ENCODE measurements at regions not wholly inside any gene's neighbourhood (a gene's known extent, or its start where the extent isn't known, plus 50 kb on each side); places are given as distances from the start of the nearest gene placed in this dataset.

- Histone ChIP-seq H3K27ac (ENCODE audit: low read length) (no peak overlapping the region), H3K4me1 (ENCODE audit: control insufficient read depth, insufficient read depth, low read length) (no peaks in the 10 kb centered on the region), H3K27me3 (ENCODE audit: control insufficient read depth, insufficient read depth, low read length) (no peaks in the 10 kb centered on the region), H3K36me3 (ENCODE audit: control insufficient read depth, insufficient read depth, low read length) (no peaks in the 10 kb centered on the region), H3K4me3 (ENCODE audit: low read depth in 2 of 2, low read length in 2 of 2) (no peak overlapping the region), H3K9me3 (ENCODE audit: control insufficient read depth, insufficient read depth, low read depth, low read length) (peaks cover 3% of the 10 kb centered on the region; the same call in 1 of the 2 replicates)
- TF ChIP-seq POLR2AphosphoS5 (IDR thresholded peaks at IDR 0.05; ENCODE audit: low read depth, low read length), result no peak
- no peak for TF ChIP-seq TCF7L2 (IDR thresholded peaks at IDR 0.05; ENCODE audit: low read depth, low read length)
- no peak for TF ChIP-seq REST (IDR thresholded peaks at IDR 0.05; ENCODE audit: insufficient read depth in 1 of 2, low read depth in 2 of 2, low read length in 1 of 2)
- TF ChIP-seq SIN3A (IDR thresholded peaks at IDR 0.05; ENCODE audit: borderline replicate concordance, insufficient read depth, low read depth, low read length), result no peak
- TF ChIP-seq CTCF (IDR thresholded peaks at IDR 0.05), result no peak
- POLR2A ChIA-PET, result no interaction called here
- BruUV-seq (replicated peaks), result no TSS peak
- in situ Hi-C loops (cut with HindIII; ENCODE audit: low pct_unique_long_range_greater_than_20kb, low sequenced_read_pairs), result no loop called here
- peak; percentile 69 for DNase-seq (ENCODE audit: low read depth, low spot score)
- CTCF ChIA-PET, result no interaction called here
- intact Hi-C loops (cut with micrococcal nuclease; ENCODE audit: unreplicated experiment), result no loop called here
- peak; percentile 93 for ATAC-seq
These were observed 55.1 kb upstream of the E2F7 start for GRCh38 chr12:77120156-77121085.

GRCh38 chr12:77118696-77119095 lies 53.3 kb upstream of the E2F7 start:
- no peaks in the 10 kb centered on the region for H3K4me1 ChIP-seq (ENCODE audit: control insufficient read depth, insufficient read depth, low read length)
- intact Hi-C loops (cut with micrococcal nuclease; ENCODE audit: unreplicated experiment), result no loop called here
- POLR2A ChIA-PET, result no interaction called here

More at GRCh38 chr12:77118696-77119095, 53.3 kb upstream of the E2F7 start:
- Histone ChIP-seq H3K27me3 (ENCODE audit: control insufficient read depth, insufficient read depth, low read length) (no peaks in the 10 kb centered on the region), H3K27ac (ENCODE audit: low read length) (no peak overlapping the region), H3K9me3 (ENCODE audit: control insufficient read depth, insufficient read depth, low read depth, low read length) (no peaks in the 10 kb centered on the region; the same call in 1 of the 2 replicates), H3K4me3 (ENCODE audit: low read depth in 2 of 2, low read length in 2 of 2) (no peak overlapping the region), H3K36me3 (ENCODE audit: control insufficient read depth, insufficient read depth, low read length) (no peaks in the 10 kb centered on the region)
- CTCF ChIA-PET, result no interaction called here
- no peak for TF ChIP-seq CTCF (IDR thresholded peaks at IDR 0.05)
- no peak for TF ChIP-seq TCF7L2 (IDR thresholded peaks at IDR 0.05; ENCODE audit: low read depth, low read length)
- no peak for TF ChIP-seq POLR2AphosphoS5 (IDR thresholded peaks at IDR 0.05; ENCODE audit: low read depth, low read length)
- TF ChIP-seq SIN3A (IDR thresholded peaks at IDR 0.05; ENCODE audit: borderline replicate concordance, insufficient read depth, low read depth, low read length), result no peak
- no peak for TF ChIP-seq REST (IDR thresholded peaks at IDR 0.05; ENCODE audit: insufficient read depth in 1 of 2, low read depth in 2 of 2, low read length in 1 of 2)
- no peak for ATAC-seq
- no peak for DNase-seq (ENCODE audit: low read depth, low spot score)
- BruUV-seq (replicated peaks), result no TSS peak
- in situ Hi-C loops (cut with HindIII; ENCODE audit: low pct_unique_long_range_greater_than_20kb, low sequenced_read_pairs), result no loop called here

Data from Panc1 (cell line).